ENCODE measurements at regions not wholly inside any gene's neighbourhood (a gene's known extent, or its start where the extent isn't known, plus 50 kb on each side); places are given as distances from the start of the nearest gene placed in this dataset.

DNA sequence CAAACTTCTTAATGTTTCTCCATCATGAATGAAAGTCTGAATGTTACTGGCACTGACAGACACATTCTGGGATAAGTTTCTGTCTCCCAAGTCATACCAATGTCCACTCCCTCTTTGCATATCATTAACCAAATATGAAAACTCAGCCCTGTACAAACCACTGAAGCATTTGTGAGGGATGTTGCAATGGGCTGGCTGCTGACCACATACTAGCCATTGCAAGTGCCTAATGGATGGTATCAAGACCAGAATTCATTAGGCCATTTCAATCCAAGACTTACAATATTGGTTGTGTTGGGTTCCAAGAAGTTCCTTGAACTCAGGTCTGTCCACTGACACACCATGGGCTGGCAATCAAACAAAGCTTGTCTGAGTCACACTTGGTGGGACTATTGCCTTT lies 73.8 kb downstream of the CBLN2 start:
- no peak for DNase-seq

- DNase-seq: no peak
These were observed 76.0 kb downstream of the CBLN2 start for GRCh38 chr18:72468021-72468710.

DNA sequence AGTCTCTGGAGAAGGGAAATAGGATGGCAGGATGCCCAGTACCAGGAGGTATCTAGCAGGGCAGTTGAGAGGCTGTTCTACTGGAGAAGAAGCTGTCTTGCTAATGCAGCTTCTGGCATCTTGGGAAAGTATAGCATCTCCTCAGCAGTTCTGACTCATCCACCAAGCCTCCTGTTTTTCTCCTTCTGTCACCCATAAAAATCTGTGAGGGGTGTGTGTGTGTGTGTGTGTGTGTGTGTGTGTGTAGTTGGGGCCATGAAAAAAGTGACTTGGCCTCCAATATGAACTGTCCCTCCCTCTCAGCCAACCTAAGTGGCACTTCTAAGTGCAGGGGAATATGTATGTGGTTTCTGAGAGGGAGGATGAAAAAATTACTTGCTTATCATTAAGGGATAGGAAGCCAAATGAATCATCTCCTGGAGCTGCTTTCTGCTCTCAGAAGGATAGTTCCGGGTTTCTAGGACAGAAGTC lies 83.9 kb downstream of the CBLN2 start:
- no peak for DNase-seq

- DNase-seq: no peak
These were observed 85.9 kb downstream of the CBLN2 start for GRCh38 chr18:72458271-72458670.

- no peak for DNase-seq
These were observed 87.3 kb downstream of the CBLN2 start for GRCh38 chr18:72456802-72457201.

- DNase-seq: no peak
These were observed 91.8 kb downstream of the CBLN2 start for GRCh38 chr18:72452328-72452727.

- no peak for DNase-seq
These were observed 99.4 kb downstream of the CBLN2 start for GRCh38 chr18:72444798-72445155.

DNA sequence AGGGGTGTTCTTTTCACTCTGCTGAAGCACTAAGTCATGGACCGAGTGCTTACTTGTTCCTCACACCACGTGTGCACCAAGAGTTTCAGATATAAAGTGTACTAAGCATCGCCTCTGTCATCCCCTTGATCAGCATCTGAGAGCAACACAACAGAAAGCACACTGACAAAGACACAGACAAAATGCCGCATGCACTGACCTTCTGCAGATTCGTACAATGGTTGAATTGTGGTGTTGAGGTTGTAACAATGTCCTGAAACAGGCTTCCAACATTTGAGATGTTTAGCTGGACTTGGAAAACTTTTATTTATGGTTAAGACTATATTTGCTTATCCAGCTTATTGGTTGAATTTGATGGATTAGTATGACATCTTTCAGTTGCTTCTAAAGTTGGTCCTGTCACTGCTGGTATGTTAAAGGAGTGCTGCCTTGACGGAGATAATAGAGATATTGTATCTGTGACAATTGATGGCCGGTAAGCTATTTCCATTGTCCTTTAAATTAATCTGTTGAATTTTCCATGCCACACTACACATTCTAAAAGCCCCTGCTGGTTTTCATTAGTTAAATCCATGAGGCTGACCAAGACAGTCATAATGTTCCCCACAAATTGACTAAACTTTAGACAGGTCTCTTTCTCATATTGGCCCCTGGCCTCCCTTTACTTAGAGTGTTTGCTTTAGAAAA lies 99.9 kb downstream of the CBLN2 start:
- DNase-seq: no peak

DNA sequence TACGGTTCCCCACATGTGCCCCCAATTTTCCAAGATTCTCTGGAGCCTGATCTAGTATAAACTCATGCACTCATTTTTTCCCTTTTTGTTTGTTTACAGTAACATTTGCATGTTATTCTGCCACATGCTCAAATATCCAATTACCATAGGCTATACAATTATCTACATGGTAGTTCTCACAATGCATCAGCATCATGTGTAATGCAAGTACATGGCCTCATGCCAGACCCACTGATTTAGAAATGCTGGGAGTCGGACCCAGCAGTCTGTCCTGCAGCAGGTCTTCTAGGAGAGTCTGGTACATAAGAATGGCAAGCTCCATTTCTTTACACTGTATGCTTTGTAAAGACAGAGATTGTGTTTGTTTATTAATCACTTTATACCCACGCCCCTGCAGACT lies 107.7 kb downstream of the CBLN2 start:
- no peak for DNase-seq

- no peak for DNase-seq
These were observed 110.4 kb downstream of the CBLN2 start for GRCh38 chr18:72433756-72434155.

- DNase-seq: no peak
These were observed 116.4 kb downstream of the CBLN2 start for GRCh38 chr18:72427721-72428120.

DNA sequence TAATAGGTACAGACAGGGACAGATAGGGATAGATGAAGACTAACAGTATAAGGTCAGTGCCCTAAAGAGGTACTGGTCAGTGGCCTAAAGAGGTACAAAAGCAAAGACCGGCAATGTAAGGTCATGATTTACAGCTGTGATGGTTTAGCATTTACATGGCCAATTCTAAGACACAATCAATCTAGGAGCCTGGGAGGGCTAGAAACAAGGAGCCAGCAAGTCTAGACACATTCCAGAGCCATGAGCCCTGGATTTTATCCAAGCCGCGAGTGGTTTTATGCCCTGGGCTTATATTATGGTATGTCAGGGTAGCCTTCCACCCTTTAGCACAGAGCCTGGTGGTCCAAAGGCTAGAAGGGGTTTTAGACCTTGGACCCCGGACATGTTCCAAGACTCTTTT lies 124.2 kb downstream of the CBLN2 start:
- DNase-seq: no peak

GRCh38 chr18:72412927-72413326 lies 131.2 kb downstream of the CBLN2 start:
- no peak for DNase-seq

DNA sequence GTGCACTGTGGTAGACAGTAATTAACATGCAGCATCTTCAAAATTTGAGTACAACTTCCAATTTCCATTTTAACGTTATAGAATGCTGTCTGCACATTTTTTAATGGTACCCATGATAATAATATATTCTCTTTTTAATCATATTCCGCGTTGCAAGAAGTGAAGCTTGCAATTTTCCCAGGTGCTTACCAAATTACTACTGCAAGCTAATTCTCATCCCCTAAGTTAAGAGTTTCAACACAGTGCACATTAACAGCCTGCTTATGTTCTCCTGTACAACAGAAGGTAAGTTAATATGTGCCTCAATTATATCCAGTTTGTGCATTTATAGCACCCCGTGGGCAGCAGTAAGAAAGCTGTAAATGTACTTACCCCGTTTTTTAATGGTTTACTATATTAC lies 132.9 kb downstream of the CBLN2 start:
- no peak for DNase-seq

DNA sequence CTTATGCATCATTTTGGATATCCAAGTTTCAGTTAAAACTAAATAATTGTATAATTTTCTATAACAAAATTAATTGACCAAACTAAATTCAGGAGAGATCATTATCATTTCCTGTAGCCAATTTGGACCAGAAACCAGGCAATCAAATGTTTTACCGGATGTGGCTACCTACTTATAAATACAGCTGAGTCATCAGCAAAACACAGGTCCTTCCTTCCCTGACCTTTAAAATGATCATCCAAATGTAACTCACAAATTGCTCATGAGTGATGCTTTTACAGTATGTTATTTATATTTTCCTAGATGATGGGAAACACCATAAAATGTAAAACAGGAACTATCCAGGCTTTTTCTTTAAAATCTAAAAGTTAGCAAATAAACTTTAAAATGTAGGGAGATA lies 133.7 kb downstream of the CBLN2 start:
- no peak for DNase-seq

DNA sequence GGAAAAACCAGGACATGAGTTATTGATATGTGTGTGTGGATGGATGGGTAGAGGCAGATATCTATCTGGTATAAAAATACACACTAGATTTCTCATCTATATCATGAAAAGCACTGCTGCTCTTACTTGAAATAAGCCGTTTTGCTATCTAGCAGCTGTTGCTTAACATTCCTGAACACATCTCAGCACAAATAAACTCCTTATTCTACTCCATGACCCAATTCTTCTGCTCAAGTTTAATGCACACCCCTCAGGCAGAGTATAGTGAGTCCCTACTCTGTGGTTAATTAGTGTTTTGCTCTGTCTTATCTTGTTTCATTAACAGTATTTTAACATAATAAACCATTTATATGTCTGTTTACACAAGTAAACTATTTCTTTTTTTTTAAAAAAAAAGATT lies 134.2 kb downstream of the CBLN2 start:
- DNase-seq: no peak

- DNase-seq: no peak
These were observed 137.1 kb downstream of the CBLN2 start for GRCh38 chr18:72407048-72407447.

DNA sequence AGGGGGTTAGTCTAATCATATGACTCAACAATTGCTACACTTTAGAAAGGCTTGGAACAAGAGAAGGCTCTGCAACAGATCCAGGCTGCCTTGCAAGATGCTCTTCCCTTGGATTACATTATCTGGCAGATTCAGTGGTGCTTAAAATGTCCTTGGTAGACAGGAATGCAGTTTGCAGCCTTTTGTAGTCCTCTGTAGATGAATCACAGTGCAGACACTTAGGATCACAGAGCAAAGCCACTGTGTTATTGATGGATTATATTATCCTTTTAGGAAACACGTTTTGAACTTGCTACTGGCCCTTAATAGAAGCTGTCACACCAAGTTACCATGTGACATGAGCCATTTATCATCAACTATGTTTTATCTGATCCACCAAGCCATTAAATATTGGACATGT lies 152.2 kb downstream of the CBLN2 start:
- no peak for DNase-seq

- no peak for DNase-seq
These were observed 152.7 kb downstream of the CBLN2 start for GRCh38 chr18:72391427-72391826.

GRCh38 chr18:72378016-72378415 lies 166.1 kb downstream of the CBLN2 start:
- DNase-seq: no peak

GRCh38 chr18:72376256-72376655 lies 167.9 kb downstream of the CBLN2 start:
- DNase-seq: no peak

- DNase-seq: peak; percentile 4
These were observed 168.5 kb downstream of the CBLN2 start for GRCh38 chr18:72375618-72376017.

DNA sequence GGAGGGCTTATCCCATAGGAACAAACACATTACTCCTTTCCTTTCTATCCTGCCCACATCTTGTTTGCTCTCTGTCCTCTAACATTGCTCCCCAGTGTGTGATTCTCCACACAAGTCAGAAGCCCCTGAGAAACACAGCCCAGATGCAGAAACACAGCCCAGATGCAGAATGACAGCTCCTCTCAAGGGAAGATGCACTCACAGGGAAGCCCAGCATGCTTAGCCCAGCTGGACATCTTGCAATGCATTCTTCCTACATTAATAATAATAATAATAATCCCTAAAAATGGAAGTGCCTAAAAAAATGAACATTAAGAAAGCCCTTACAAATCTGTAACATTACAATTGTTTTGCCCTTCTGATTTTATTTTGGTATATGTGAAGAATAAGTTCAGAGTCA lies 172.1 kb downstream of the CBLN2 start:
- DNase-seq: no peak

GRCh38 chr18:72368308-72368707 lies 175.8 kb downstream of the CBLN2 start:
- no peak for DNase-seq

Measured in left kidney (tissue), 1 donor.